Non-pigmented ciliary epithelial cell (primary cell): ENCODE measurements at regions not wholly inside any gene's neighbourhood (a gene's known extent, or its start where the extent isn't known, plus 50 kb on each side); places are given as distances from the start of the nearest gene placed in this dataset.
"Not testable (repeated sequence)": the region's sequence is repeated elsewhere in the genome, so short reads cannot be mapped to it uniquely, and the experiment has no call there.

Experiments used
- DNase-seq: peaks from one replicate; pipeline ENCODE4 v3.0.0-alpha.2; 2010; ENCODE audit warnings: low read depth

DNA sequence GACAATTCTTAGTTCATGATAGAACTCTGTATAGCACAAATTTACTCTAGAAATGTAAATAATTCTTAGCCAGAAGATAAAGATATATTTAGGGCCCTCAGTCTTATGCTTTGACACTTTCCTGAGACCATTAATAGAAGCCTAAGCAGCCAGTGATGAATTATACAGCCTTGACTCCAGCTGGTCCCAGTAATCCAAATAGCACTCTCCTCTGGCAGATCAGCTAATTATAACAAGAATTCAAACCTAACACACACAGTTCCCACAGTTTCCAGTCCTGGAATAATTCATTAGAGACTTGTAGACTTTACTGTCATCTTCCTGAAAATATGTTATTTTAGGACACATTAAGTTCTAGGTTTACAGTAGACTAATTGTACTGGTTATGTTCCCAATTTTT, 50.4 kb downstream of the SHOC1 start:
- DNase-seq, result no peak

DNA sequence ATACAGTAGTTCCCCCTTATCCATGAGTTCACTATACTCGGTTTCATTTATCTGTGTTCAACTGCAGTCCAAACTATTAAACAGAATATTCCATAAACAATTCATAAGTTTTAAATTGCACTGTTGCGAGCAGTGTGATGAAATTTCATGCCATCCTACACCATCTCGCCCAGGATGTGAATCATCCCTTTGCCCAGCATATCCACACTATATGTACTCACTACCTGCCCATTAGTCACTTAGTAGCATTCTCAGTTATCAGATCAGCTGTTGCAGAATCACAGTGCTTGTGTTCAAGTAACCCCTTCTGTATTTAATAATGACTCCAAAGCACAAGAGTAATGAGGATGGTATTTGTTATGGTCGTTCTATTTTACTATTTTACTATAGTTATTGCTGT, 51.5 kb downstream of the SHOC1 start:
- DNase-seq, result no peak

- DNase-seq, result no peak
Measured at GRCh38 chr9:111740739-111741138, 54.0 kb downstream of the SHOC1 start.

GRCh38 chr9:111736714-111737113, 58.0 kb downstream of the SHOC1 start:
- no peak for DNase-seq

DNA sequence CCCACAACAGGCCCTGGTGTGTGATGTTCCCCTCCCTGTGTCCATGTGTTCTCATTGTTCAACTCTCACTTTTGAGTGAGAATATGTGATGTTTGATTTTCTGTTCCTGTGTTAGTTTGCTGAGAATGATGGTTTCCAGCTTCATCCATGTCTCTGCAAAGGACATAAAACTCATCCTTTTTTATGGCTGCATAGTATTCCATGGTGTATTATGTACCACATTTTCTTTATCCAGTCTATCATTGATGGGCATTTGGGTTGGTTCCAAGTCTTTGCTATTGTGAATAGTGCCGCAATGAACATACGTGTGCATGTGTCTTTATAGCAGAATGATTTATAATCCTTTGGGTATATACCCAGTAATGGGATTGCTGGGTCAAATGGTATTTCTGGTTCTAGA, 59.4 kb downstream of the SHOC1 start:
- DNase-seq, result not testable (repeated sequence)

- DNase-seq, result no peak
Measured at GRCh38 chr9:111731928-111732327, 62.8 kb downstream of the SHOC1 start.

DNA sequence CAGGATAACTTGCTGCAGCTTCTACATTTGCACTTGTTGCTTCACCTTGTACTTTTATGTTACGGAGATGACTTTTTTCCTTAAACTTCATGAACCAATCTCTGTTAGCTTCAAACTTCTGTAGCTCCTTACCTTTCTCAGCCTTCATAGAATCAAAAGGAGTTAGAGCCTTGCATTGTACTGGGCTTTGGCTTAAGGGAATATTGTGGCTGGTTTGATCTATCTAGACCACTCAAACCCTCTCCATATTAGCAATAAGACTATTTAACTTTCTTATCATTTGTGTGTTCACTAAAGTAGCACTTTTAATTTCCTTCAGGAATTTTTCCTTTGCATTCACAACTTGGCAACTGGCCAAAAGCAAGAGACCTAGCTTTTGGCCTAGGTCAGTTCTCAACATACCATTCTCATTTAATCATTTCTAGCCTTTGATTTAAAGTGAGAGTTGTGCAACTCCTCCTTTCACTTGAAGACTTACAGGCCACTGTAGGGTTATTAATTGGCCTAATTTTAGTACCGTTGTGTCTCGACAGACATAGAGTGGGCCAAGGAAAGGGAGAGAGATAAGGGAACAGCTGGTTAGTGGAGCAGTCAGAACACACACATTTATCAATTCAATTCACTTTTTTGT, 63.7 kb downstream of the SHOC1 start:
- no peak for DNase-seq

GRCh38 chr9:111728617-111729366, 65.9 kb downstream of the SHOC1 start:
- peak; percentile 88 for DNase-seq

DNA sequence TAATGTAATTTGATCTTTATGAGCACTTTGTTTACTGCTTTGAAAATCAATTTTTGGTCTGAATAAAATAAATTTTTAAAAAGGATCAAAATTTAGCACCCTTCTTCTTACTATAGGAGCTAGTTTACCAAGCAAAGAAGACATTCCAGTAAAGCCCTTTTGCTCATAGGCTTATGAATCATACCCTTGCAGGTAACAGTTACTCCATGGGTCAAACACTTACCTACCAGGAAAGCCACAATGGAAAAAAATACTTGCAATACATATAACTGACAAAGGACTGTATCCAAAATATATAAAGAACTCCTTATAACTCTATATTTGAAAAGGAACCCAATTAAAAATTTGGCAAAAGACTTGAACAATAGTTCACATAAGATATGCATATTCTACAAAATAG, 66.6 kb downstream of the SHOC1 start:
- no peak for DNase-seq

DNA sequence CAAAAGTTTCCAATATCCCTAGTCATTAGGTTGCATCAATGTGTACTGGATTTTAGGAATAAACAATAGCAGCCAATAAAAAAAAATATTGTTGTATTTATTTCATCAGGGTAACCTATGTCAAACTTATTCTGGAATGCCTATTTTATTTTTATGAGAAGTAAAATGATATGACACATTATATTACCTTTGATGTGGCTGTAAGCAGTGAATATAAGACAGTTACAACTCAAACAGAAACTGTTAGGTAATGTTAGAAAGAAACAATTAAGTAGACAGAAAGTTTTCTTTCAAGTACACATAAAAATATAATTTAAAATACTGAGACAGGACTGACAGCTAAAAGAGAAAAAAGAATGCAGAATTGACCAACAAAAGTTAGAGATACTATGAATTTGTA, 65.5 kb downstream of the GNG10 start:
- DNase-seq, result no peak

DNA sequence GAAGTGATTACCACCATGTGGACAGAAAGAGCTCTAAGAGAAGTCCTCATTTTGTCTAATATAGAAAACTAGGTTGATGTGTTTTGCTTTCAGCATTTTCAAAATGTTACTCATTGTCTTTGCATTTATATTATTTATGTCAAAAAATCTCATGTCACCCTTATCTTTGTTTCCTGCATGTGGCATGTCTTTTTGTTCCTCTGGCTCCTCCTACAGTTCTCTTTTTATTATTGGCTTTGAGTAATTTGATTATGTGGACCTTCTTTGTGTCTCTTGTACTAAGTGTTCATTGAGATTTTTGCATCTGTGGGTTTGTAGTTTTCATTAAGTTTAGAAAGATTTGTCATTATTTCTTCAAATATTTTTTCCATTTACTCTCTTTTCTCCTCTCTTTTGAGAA, 58.8 kb downstream of the GNG10 start:
- DNase-seq, result no peak
